ENCODE measurements at regions not wholly inside any gene's neighbourhood (a gene's known extent, or its start where the extent isn't known, plus 50 kb on each side); places are given as distances from the start of the nearest gene placed in this dataset.

DNA sequence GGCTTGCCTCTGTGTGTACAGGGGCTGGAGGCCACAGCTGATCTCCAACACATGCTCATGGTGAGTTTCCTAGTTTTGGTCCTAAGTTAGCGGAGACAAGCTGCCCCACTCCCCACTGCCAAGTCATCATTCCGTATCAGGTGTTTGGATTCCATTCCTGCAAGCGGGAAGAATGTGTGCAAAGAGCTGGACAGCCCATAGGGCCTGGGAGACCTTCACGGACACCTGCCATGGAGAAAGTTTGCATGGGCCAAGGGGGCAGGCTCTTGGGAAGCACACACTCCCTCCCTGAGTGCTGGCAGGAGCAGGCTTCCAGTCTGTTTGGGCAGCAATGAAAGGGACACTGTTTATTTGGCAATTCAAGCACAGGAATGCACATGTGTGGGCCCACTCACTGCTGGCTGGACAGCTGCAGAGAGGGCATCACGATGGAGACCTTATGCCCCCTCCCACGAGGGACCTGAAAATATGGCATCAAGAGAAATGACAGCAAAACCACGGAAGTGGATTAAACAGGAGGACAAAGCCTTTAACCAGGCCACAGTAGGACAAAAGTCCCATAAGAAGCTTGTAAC is 149.7 kb downstream of the KLF13 start:
- TF ChIP-seq EZH2 (IDR thresholded peaks at IDR 0.05; ENCODE audit: insufficient read depth, low read length) = no peak
- TF ChIP-seq, protein P1, sequence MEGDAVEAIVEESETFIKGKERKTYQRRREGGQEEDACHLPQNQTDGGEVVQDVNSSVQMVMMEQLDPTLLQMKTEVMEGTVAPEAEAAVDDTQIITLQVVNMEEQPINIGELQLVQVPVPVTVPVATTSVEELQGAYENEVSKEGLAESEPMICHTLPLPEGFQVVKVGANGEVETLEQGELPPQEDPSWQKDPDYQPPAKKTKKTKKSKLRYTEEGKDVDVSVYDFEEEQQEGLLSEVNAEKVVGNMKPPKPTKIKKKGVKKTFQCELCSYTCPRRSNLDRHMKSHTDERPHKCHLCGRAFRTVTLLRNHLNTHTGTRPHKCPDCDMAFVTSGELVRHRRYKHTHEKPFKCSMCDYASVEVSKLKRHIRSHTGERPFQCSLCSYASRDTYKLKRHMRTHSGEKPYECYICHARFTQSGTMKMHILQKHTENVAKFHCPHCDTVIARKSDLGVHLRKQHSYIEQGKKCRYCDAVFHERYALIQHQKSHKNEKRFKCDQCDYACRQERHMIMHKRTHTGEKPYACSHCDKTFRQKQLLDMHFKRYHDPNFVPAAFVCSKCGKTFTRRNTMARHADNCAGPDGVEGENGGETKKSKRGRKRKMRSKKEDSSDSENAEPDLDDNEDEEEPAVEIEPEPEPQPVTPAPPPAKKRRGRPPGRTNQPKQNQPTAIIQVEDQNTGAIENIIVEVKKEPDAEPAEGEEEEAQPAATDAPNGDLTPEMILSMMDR (IDR thresholded peaks at IDR 0.05; ENCODE audit: insufficient read depth, low read depth, low read length) = no peak
- DNase-seq (ENCODE audit: low read depth) = no peak
- no peak overlapping the region for H3K27ac ChIP-seq (ENCODE audit: low read depth, low read length)
- H3K4me1 Mint-ChIP-seq (ENCODE audit: low read depth, unreplicated experiment) = peaks cover 26% of the 10 kb centered on the region
- no peak for FAIRE-seq
- peaks cover 27% of the 10 kb centered on the region for H3K27me3 Mint-ChIP-seq (ENCODE audit: low read depth, unreplicated experiment)
- H3K36me3 Mint-ChIP-seq (ENCODE audit: low read depth, unreplicated experiment) = no peaks in the 10 kb centered on the region
- H3K27me3 ChIP-seq (ENCODE audit: insufficient read depth, low read length) = peaks cover 9% of the 10 kb centered on the region
- H3K36me3 ChIP-seq (ENCODE audit: insufficient read depth, low read length) = no peaks in the 10 kb centered on the region
- no peak overlapping the region for H2AFZ ChIP-seq (ENCODE audit: low read depth, low read length)
- no peaks in the 10 kb centered on the region for H4K20me1 ChIP-seq (ENCODE audit: insufficient read depth, low read length)
- no peak overlapping the region for H3K9ac ChIP-seq (ENCODE audit: low read length)
- H3K9me3 Mint-ChIP-seq (ENCODE audit: unreplicated experiment) = no peaks in the 10 kb centered on the region
- peaks cover 21% of the 10 kb centered on the region for H3K4me1 ChIP-seq (ENCODE audit: insufficient read depth, low read length)
- H3K27ac Mint-ChIP-seq (ENCODE audit: unreplicated experiment) = no peak overlapping the region
- H3K4me3 ChIP-seq (ENCODE audit: insufficient read depth, low read depth, low read length) = no peak overlapping the region
- H3K9me3 ChIP-seq (ENCODE audit: insufficient read depth, low read depth, low read length) = no peaks in the 10 kb centered on the region
- no peaks in the 10 kb centered on the region for H3K79me2 ChIP-seq (ENCODE audit: insufficient read depth, low read length)
- no peak overlapping the region for H3K4me3 Mint-ChIP-seq (ENCODE audit: unreplicated experiment)
- no peak overlapping the region for H3K4me2 ChIP-seq (ENCODE audit: low read length)

- TF ChIP-seq, protein P1 (IDR thresholded peaks at IDR 0.05; ENCODE audit: insufficient read depth, low read depth, low read length) = no peak
- no peak for TF ChIP-seq EZH2 (IDR thresholded peaks at IDR 0.05; ENCODE audit: insufficient read depth, low read length)
- H3K27me3 Mint-ChIP-seq (ENCODE audit: low read depth, unreplicated experiment) = peaks cover 33% of the 10 kb centered on the region
- no peak overlapping the region for H3K27ac Mint-ChIP-seq (ENCODE audit: unreplicated experiment)
- no peaks in the 10 kb centered on the region for H3K36me3 Mint-ChIP-seq (ENCODE audit: low read depth, unreplicated experiment)
- no peak overlapping the region for H3K4me3 ChIP-seq (ENCODE audit: insufficient read depth, low read depth, low read length)
- H3K4me1 Mint-ChIP-seq (ENCODE audit: low read depth, unreplicated experiment) = peaks cover 21% of the 10 kb centered on the region
- peaks cover 12% of the 10 kb centered on the region for H3K27me3 ChIP-seq (ENCODE audit: insufficient read depth, low read length)
- DNase-seq (ENCODE audit: low read depth) (no peak), FAIRE-seq (no peak)
- H3K36me3 ChIP-seq (ENCODE audit: insufficient read depth, low read length) = no peaks in the 10 kb centered on the region
- no peak overlapping the region for H3K9ac ChIP-seq (ENCODE audit: low read length)
- no peaks in the 10 kb centered on the region for H4K20me1 ChIP-seq (ENCODE audit: insufficient read depth, low read length)
- H3K4me3 Mint-ChIP-seq (ENCODE audit: unreplicated experiment) = no peak overlapping the region
- H3K4me1 ChIP-seq (ENCODE audit: insufficient read depth, low read length) = peaks cover 15% of the 10 kb centered on the region
- H3K27ac ChIP-seq (ENCODE audit: low read depth, low read length) = no peak overlapping the region
- no peaks in the 10 kb centered on the region for H3K9me3 Mint-ChIP-seq (ENCODE audit: unreplicated experiment)
- H3K4me2 ChIP-seq (ENCODE audit: low read length) = no peak overlapping the region
- H3K9me3 ChIP-seq (ENCODE audit: insufficient read depth, low read depth, low read length) = no peaks in the 10 kb centered on the region
- no peaks in the 10 kb centered on the region for H3K79me2 ChIP-seq (ENCODE audit: insufficient read depth, low read length)
- H2AFZ ChIP-seq (ENCODE audit: low read depth, low read length) = no peak overlapping the region
Measured at GRCh38 chr15:31476866-31477265, 150.2 kb downstream of the KLF13 start.

- Mint-ChIP-seq H3K4me3 (ENCODE audit: unreplicated experiment) (no peak overlapping the region), H3K27me3 (ENCODE audit: low read depth, unreplicated experiment) (peaks cover 36% of the 10 kb centered on the region), H3K9me3 (ENCODE audit: unreplicated experiment) (no peaks in the 10 kb centered on the region), H3K4me1 (ENCODE audit: low read depth, unreplicated experiment) (peaks cover 17% of the 10 kb centered on the region), H3K27ac (ENCODE audit: unreplicated experiment) (no peak overlapping the region), H3K36me3 (ENCODE audit: low read depth, unreplicated experiment) (no peaks in the 10 kb centered on the region)
- Histone ChIP-seq H3K9ac (ENCODE audit: low read length) (no peak overlapping the region), H3K4me2 (ENCODE audit: low read length) (no peak overlapping the region), H3K4me1 (ENCODE audit: insufficient read depth, low read length) (peaks cover 11% of the 10 kb centered on the region), H3K27ac (ENCODE audit: low read depth, low read length) (no peak overlapping the region), H3K79me2 (ENCODE audit: insufficient read depth, low read length) (no peaks in the 10 kb centered on the region), H3K4me3 (ENCODE audit: insufficient read depth, low read depth, low read length) (no peak overlapping the region), H2AFZ (ENCODE audit: low read depth, low read length) (no peak overlapping the region), H3K9me3 (ENCODE audit: insufficient read depth, low read depth, low read length) (no peaks in the 10 kb centered on the region), H3K27me3 (ENCODE audit: insufficient read depth, low read length) (peaks cover 16% of the 10 kb centered on the region), H3K36me3 (ENCODE audit: insufficient read depth, low read length) (no peaks in the 10 kb centered on the region), H4K20me1 (ENCODE audit: insufficient read depth, low read length) (no peaks in the 10 kb centered on the region)
- TF ChIP-seq, protein P1 (IDR thresholded peaks at IDR 0.05; ENCODE audit: insufficient read depth, low read depth, low read length) = no peak
- TF ChIP-seq EZH2 (IDR thresholded peaks at IDR 0.05; ENCODE audit: insufficient read depth, low read length) = no peak
- no peak for FAIRE-seq
- no peak for DNase-seq (ENCODE audit: low read depth)
Measured at GRCh38 chr15:31477301-31477700, 150.7 kb downstream of the KLF13 start.
